NOMO-1 treated with dmso at 0.1 percent for 144 hours (cell line): ENCODE measurements at regions not wholly inside any gene's neighbourhood (a gene's known extent, or its start where the extent isn't known, plus 50 kb on each side); places are given as distances from the start of the nearest gene placed in this dataset.
"Not testable (repeated sequence)": the region's sequence is repeated elsewhere in the genome, so short reads cannot be mapped to it uniquely, and the experiment has no call there.

Experiments used
- DNase-seq: peaks from one replicate; lab custom pipeline; 2025; ENCODE audit not compliant: unreplicated experiment; lab: John Stamatoyannopoulos, UW

- DNase-seq, result not testable (repeated sequence)
These were observed 135.7 kb upstream of the TEKT4 start for GRCh38 chr2:94735536-94735935.

DNA sequence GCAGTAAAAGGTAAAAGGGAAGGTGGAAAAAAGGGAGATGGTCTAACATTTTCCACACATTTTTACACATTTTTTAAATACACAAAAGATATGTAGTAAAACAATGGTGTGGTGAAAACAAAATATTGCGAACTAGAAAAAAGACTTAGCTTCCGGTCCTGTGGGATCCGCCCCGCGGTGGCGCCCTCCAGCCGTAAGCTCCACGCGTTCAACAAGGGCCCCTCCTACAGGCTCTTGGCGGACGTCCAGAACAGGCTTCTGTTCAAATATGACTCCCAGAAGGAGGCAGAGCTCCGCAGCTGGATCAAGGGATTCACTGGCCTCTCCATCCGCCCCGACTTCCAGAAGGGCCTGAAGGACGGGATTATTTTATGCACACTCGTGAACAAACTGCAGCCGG is 134.1 kb upstream of the TEKT4 start:
- not testable (repeated sequence) for DNase-seq

- DNase-seq, result not testable (repeated sequence)
These were observed 133.4 kb upstream of the TEKT4 start for GRCh38 chr2:94737736-94738342.

DNA sequence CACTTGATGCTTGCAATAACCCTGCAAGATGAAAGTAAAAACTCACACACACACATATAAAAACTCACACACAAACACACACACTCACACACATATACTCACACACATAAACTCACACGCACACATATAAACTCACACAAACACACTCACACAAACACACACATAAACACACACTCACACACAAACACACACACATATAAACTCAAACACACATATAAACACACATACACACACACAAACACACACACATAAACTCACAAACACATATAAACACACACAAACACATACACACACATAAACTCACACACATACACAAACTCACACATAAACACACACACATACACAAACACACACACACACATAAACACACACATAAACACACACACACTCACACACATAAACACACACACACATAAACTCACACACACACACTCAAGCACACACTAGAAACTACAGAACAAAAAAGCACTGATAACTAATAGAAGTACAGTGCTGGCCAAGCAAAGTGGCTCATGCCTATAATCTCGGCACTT is 117.7 kb upstream of the TEKT4 start:
- DNase-seq, result no peak

- DNase-seq, result no peak
These were observed 112.7 kb upstream of the TEKT4 start for GRCh38 chr2:94758546-94758945.

GRCh38 chr2:94759211-94759610 is 112.0 kb upstream of the TEKT4 start:
- no peak for DNase-seq

GRCh38 chr2:94762600-94762999 is 108.6 kb upstream of the TEKT4 start:
- DNase-seq, result no peak

GRCh38 chr2:94763318-94763717 is 107.9 kb upstream of the TEKT4 start:
- no peak for DNase-seq

DNA sequence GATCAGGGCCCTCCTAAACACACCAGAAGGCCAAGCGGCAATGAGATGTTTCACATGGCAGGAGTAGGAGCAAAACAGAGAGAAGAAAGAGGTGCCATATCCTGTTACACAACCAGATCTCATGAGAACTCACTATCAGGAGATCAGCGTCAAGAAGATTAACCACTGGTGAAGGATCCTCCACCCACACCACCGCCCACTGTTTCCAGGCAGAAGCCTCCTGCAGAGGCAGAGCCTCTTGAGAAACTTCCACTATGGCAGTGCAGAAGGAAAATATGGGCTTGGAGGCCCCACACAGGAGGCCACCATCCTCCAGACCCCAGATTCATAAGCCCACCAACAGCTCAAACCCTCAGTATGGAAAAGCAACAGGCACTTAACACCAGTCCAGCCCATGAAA is 106.9 kb upstream of the TEKT4 start:
- DNase-seq, result not testable (repeated sequence)

GRCh38 chr2:94767336-94767735 is 103.9 kb upstream of the TEKT4 start:
- DNase-seq, result no peak

- DNase-seq, result no peak
These were observed 101.5 kb upstream of the TEKT4 start for GRCh38 chr2:94769733-94770132.

GRCh38 chr2:94774851-94775250 is 96.4 kb upstream of the TEKT4 start:
- no peak for DNase-seq

GRCh38 chr2:94776036-94776435 is 95.2 kb upstream of the TEKT4 start:
- no peak for DNase-seq

GRCh38 chr2:94785105-94785504 is 86.1 kb upstream of the TEKT4 start:
- DNase-seq, result not testable (repeated sequence)

DNA sequence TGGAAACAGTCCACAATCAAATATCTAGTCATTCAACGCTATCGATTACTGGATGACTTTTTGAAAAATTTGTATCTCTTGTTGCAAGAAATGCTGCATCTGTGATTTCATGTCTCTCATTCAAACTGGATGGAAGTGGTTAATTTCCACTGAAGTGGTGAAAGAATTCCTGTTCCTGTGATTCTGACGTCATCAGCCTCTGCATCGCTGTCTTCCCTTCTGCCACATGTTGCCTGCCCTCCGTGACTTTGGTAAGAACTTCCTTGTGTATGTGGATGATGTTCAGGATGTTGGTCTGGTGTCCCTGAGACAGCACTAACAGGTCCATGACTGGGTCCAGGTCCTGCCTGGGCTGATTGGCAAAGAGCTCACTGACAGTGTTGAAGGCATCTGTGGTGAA is 84.8 kb upstream of the TEKT4 start:
- not testable (repeated sequence) for DNase-seq

DNA sequence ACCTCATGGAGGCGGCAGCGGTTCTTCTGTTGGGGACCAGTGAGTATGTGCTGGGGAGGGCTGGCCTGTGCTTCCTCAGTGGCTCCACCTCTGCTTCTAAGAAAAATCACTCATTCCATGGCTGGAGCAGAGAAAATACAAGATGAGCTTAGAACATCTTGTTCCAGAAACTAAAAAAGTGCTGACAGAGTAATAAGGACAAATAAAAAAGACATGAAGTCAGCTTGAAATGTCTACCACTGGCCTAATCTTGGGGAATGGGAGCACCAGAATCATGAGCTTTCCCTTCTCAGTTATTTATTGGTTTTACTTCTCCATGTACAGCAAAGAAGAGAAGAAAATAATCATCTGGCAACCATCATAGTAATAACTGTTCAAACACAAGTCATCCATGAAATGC is 81.1 kb upstream of the TEKT4 start:
- not testable (repeated sequence) for DNase-seq

GRCh38 chr2:94797235-94797634 is 74.0 kb upstream of the TEKT4 start:
- DNase-seq, result not testable (repeated sequence)
